A673 (cell line): ENCODE measurements at regions not wholly inside any gene's neighbourhood (a gene's known extent, or its start where the extent isn't known, plus 50 kb on each side); places are given as distances from the start of the nearest gene placed in this dataset.

Source experiments
- BruUV-seq: library from RNA; stranded (reverse); fragments of 400-500 nt; replicated peaks from 2 replicates; lab custom pipeline; 2021; lab: Mats Ljungman, UMichigan
- CTCF ChIA-PET: fragments of 300-600 bp; sonication (Branson Sonifier 250); formaldehyde crosslinking; loops from one replicate; lab custom pipeline; 2022; ENCODE audit warnings: antibody characterized with exemption; lab: Charles Lee
- POLR2A ChIA-PET: fragments of 300-600 bp; sonication (Branson Sonifier 250); formaldehyde crosslinking; loops from one replicate; lab custom pipeline; 2022; ENCODE audit warnings: antibody characterized with exemption; ENCODE audit not compliant: low non-redundant PET; lab: Charles Lee
- DNase-seq: peaks from one replicate; pipeline ENCODE4 v3.0.0-alpha.2; 2015; ENCODE audit warnings: low spot score
- H3K27ac ChIP-seq: fragments of 200-600 bp; sonication (generic); 2 replicates; pipeline ENCODE4 v1.5.1; 2016; ENCODE audit warnings: mixed run types, low read depth, mild to moderate bottlenecking, mixed read lengths, antibody characterized with exemption, low read length; ENCODE audit not compliant: poor library complexity, severe bottlenecking
- H3K27me3 ChIP-seq: fragments of 200-600 bp; sonication (generic); replicated peaks from 2 replicates; pipeline ENCODE4 v1.6.1; 2017; ENCODE audit warnings: mixed run types, low read depth, mild to moderate bottlenecking, mixed read lengths, antibody characterized with exemption, low read length; ENCODE audit not compliant: insufficient read depth, poor library complexity
- H3K36me3 ChIP-seq: fragments of 200-600 bp; sonication (generic); 2 replicates; pipeline ENCODE4 v1.6.1; 2016; ENCODE audit warnings: mixed run types, mild to moderate bottlenecking, mixed read lengths, antibody characterized with exemption, low read length; ENCODE audit not compliant: insufficient read depth, poor library complexity, severe bottlenecking
- H3K4me1 ChIP-seq: fragments of 200-600 bp; sonication (generic); 2 replicates; pipeline ENCODE4 v1.6.1; 2017; ENCODE audit warnings: mixed run types, mild to moderate bottlenecking, mixed read lengths, antibody characterized with exemption, low read length; ENCODE audit not compliant: insufficient read depth, poor library complexity, severe bottlenecking
- H3K4me3 ChIP-seq: fragments of 200-600 bp; sonication (generic); 2 replicates; pipeline ENCODE4 v1.5.1; 2016; ENCODE audit warnings: low read depth, mixed run types, mild to moderate bottlenecking, mixed read lengths, low read length; ENCODE audit not compliant: poor library complexity, severe bottlenecking
- H3K9me3 ChIP-seq: fragments of 200-600 bp; sonication (generic); 2 replicates; pipeline ENCODE4 v1.6.1; 2016; ENCODE audit warnings: mixed run types, low read depth, mild to moderate bottlenecking, mixed read lengths, antibody characterized with exemption, low read length; ENCODE audit not compliant: poor library complexity, severe bottlenecking
- CTCF ChIP-seq: fragments of 300-800, 200-600 bp; sonication (generic); conservative IDR thresholded peaks from 2 replicates; pipeline ENCODE4 v1.5.1; 2017; ENCODE audit warnings: low read depth, mild to moderate bottlenecking, antibody characterized with exemption, low read length, moderate library complexity, mixed read lengths
- EZH2 ChIP-seq: fragments of 200-600 bp; sonication (generic); IDR thresholded peaks from 2 replicates; pipeline ENCODE4 v1.6.1; 2017; ENCODE audit warnings: borderline replicate concordance, low read depth, mild to moderate bottlenecking, mixed read lengths, antibody characterized with exemption, low read length; ENCODE audit not compliant: poor library complexity, severe bottlenecking
- intact Hi-C: fragments of 100-400 bp; cut with micrococcal nuclease; formaldehyde crosslinking; loops from one replicate; pipeline ENCODE4 v1.10.0; 2022; ENCODE audit not compliant: unreplicated experiment

GRCh38 chr18:40651163-40651562 lies 1303.9 kb upstream of the PIK3C3 start:
- ChIA-PET CTCF (no interaction called here), POLR2A (no interaction called here)
- no peaks in the 10 kb centered on the region for H3K4me1 ChIP-seq
- H3K27ac ChIP-seq = no peak overlapping the region
- no peak overlapping the region for H3K4me3 ChIP-seq
- no peaks in the 10 kb centered on the region for H3K36me3 ChIP-seq
- no peaks in the 10 kb centered on the region for H3K27me3 ChIP-seq
- intact Hi-C loops = no loop called here
- TF ChIP-seq EZH2 (no peak), CTCF (no peak)
- no peaks in the 10 kb centered on the region for H3K9me3 ChIP-seq
- DNase-seq = no peak
- BruUV-seq = no TSS peak

GRCh38 chr18:40642692-40643229 lies 1312.3 kb upstream of the PIK3C3 start:
- ChIA-PET POLR2A (no interaction called here), CTCF (no interaction called here)
- Histone ChIP-seq H3K4me3 (no peak overlapping the region), H3K27me3 (no peaks in the 10 kb centered on the region), H3K9me3 (no peaks in the 10 kb centered on the region), H3K4me1 (no peaks in the 10 kb centered on the region), H3K36me3 (no peaks in the 10 kb centered on the region), H3K27ac (no peak overlapping the region)
- no TSS peak for BruUV-seq
- TF ChIP-seq EZH2 = no peak
- no peak for TF ChIP-seq CTCF
- no peak for DNase-seq
- intact Hi-C loops = no loop called here

GRCh38 chr18:40631319-40631718 lies 1323.7 kb upstream of the PIK3C3 start:
- TF ChIP-seq CTCF (no peak), EZH2 (no peak)
- intact Hi-C loops = no loop called here
- H3K27me3 ChIP-seq = no peaks in the 10 kb centered on the region
- no peak overlapping the region for H3K4me3 ChIP-seq
- H3K27ac ChIP-seq = no peak overlapping the region
- H3K4me1 ChIP-seq = no peaks in the 10 kb centered on the region
- no peaks in the 10 kb centered on the region for H3K36me3 ChIP-seq
- CTCF ChIA-PET = no interaction called here
- DNase-seq = no peak
- peaks cover 4% of the 10 kb centered on the region for H3K9me3 ChIP-seq
- BruUV-seq = no TSS peak
- POLR2A ChIA-PET = no interaction called here
